ENCODE measurements at regions not wholly inside any gene's neighbourhood (a gene's known extent, or its start where the extent isn't known, plus 50 kb on each side); places are given as distances from the start of the nearest gene placed in this dataset.

GRCh38 chr7:106591146-106591545 is 69.8 kb downstream of the CCDC71L start:
- TF ChIP-seq CTCF (IDR thresholded peaks at IDR 0.05): no peak
- TF ChIP-seq POLR2A (IDR thresholded peaks at IDR 0.05): no peak
